Endothelial cell of umbilical vein (primary cell): ENCODE measurements at regions not wholly inside any gene's neighbourhood (a gene's known extent, or its start where the extent isn't known, plus 50 kb on each side); places are given as distances from the start of the nearest gene placed in this dataset.

Experiments
- EZH2 ChIP-seq: IDR thresholded peaks from 2 replicates; pipeline ENCODE4 v1.6.1; 2012; ENCODE audit warnings: borderline replicate concordance, low read depth, mild to moderate bottlenecking, moderate library complexity, low read length, inconsistent platforms; ENCODE audit not compliant: severe bottlenecking
- POLR2A ChIP-seq: IDR thresholded peaks from 2 replicates; pipeline ENCODE4 v1.6.1; 2012; ENCODE audit warnings: low read depth, mild to moderate bottlenecking, control low read depth, low read length
- TF ChIP-seq, protein P1 (sequence below), 2 donors: IDR thresholded peaks; 1 replicate in 1 of 2; 2 replicates in 1 of 2; pipeline ENCODE4 v1.5.1; 2011; ENCODE audit warnings: low read length in 2 of 2, mild to moderate bottlenecking in 2 of 2, moderate library complexity in 2 of 2, control low read depth in 1 of 2, inconsistent platforms in 1 of 2, low read depth in 1 of 2; ENCODE audit not compliant: insufficient read depth in 1 of 2; ENCODE audit errors: extremely low read depth in 1 of 2

DNA sequence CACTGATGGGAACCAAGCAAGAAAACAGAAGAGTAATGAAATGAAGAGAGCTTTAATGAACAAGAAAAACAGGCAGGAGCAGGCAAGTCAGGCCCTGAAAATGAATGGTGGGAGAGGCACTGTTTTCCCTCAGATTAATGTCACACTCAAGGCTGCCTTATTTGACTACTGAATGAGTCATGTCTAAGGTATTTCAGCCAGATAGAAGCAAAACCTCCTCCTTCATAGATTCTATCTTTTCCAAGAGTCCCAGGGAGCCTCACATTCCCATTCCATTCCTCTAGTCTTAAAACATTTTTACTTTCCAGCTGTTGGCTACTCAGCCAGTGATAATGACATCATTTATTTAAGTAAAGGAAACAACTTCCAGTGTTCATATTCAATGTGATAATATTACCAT, 228.4 kb upstream of the NRIP1 start:
- no peak for TF ChIP-seq POLR2A
- TF ChIP-seq, protein P1, sequence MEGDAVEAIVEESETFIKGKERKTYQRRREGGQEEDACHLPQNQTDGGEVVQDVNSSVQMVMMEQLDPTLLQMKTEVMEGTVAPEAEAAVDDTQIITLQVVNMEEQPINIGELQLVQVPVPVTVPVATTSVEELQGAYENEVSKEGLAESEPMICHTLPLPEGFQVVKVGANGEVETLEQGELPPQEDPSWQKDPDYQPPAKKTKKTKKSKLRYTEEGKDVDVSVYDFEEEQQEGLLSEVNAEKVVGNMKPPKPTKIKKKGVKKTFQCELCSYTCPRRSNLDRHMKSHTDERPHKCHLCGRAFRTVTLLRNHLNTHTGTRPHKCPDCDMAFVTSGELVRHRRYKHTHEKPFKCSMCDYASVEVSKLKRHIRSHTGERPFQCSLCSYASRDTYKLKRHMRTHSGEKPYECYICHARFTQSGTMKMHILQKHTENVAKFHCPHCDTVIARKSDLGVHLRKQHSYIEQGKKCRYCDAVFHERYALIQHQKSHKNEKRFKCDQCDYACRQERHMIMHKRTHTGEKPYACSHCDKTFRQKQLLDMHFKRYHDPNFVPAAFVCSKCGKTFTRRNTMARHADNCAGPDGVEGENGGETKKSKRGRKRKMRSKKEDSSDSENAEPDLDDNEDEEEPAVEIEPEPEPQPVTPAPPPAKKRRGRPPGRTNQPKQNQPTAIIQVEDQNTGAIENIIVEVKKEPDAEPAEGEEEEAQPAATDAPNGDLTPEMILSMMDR (IDR thresholded peaks at IDR 0.05; ENCODE audit: extremely low read depth in 1 of 2, insufficient read depth in 1 of 2, low read depth in 1 of 2, low read length in 2 of 2), result no peak
- no peak for TF ChIP-seq EZH2
